Pancreas (tissue), 10 donors: ENCODE measurements at regions not wholly inside any gene's neighbourhood (a gene's known extent, or its start where the extent isn't known, plus 50 kb on each side); places are given as distances from the start of the nearest gene placed in this dataset.

Source experiments
- ATAC-seq, 4 donors: fragments of 200-7000 bp; cut with Tn5 transposase; one replicate each; pipeline versions ENCODE4 v1.8.0 to v1.9.1; 2020; ENCODE audit warnings: mild to moderate bottlenecking in 4 of 4, moderate library complexity in 4 of 4
- DNase-seq, 6 donors: peaks; one replicate each; pipeline ENCODE4 v3.0.0-alpha.2; 2020
- FAIRE-seq: peaks from 2 replicates; lab custom pipeline; 2012; peaks lifted over from hg19 to GRCh38; lab: Jason Lieb, UNC
- H3K27ac ChIP-seq, 4 donors: fragments of 200-600 bp; sonication (generic); 1 replicate in 3 of 4; 2 replicates in 1 of 4; pipeline versions ENCODE4 v1.5.0 to v1.8.0; 2020
- H3K27me3 ChIP-seq, 4 donors: fragments of 200-600 bp; one replicate each; pipeline ENCODE4 v1.8.0; 2021
- H3K36me3 ChIP-seq, 3 donors: fragments of 200-600 bp; sonication (generic) in 1 of 3; one replicate each; pipeline versions ENCODE4 v1.5.0 to v1.8.0; 2020 to 2021
- H3K4me1 ChIP-seq, 3 donors: fragments of 200-600 bp; one replicate each; pipeline ENCODE4 v1.8.0; 2021
- H3K4me3 ChIP-seq, 4 donors: fragments of 200-600 bp; sonication (generic) in 2 of 4; one replicate each; pipeline versions ENCODE4 v1.5.0 to v1.8.0; 2020 to 2021
- H3K9me3 ChIP-seq, 4 donors: fragments of 200-600 bp; one replicate each; pipeline ENCODE4 v1.8.0; 2021
- CTCF ChIP-seq, 4 donors: fragments of 200-600 bp; sonication (generic) in 3 of 4; IDR thresholded peaks; one replicate each; pipeline versions ENCODE4 v1.5.0 to v1.8.0; 2021; ENCODE audit warnings: antibody characterized with exemption in 4 of 4
- WGBS, 2 donors: extraction: QIAGEN DNeasy Blood & Tissue Kit; methylation state at CpG; one replicate each; pipeline ENCODE4 v1.1.7; 2013; 5-methylcytosine and 5-hydroxymethylcytosine counted together
- intact Hi-C, 3 donors: fragments of 100-400 bp; cut with DNase I; formaldehyde crosslinking; loops; one replicate each; pipeline versions ENCODE4 v1.11.1 to v1.14.2; 2022
- donor health status: healthy with polysubstance abuse.
- donor health status: DM: no; HTN: no; CAD: no; lungs with moderate emphysema.
- donor health status: DM: no; HTN: no; CAD: no.
- donor health status: control.
- donor health status: control.
- donor health status: Bipolar disorder and iron deficiency.
- donor health status: DM: yes; HTN: yes; CAD: no.
- donor health status: DM: no; HTN: no; CAD: no.
- donor health status: DM: no; HTN: no; CAD: no.
- donor health status: DM: yes; HTN: yes; CAD: no.

GRCh38 chrX:22712942-22713341, 286.8 kb upstream of the DDX53 start:
- DNase-seq (no peak), ATAC-seq (no peak), FAIRE-seq (no peak)
- no peaks in the 10 kb centered on the region for H3K9me3 ChIP-seq
- 73 to 74% methylated on average over 5 of the region's 5 CpGs for WGBS, 2 donors
- H3K4me1 ChIP-seq: no peaks in the 10 kb centered on the region
- H3K36me3 ChIP-seq: no peaks in the 10 kb centered on the region
- TF ChIP-seq CTCF (IDR thresholded peaks at IDR 0.05): no peak
- peaks cover 0 to 7% (median 0%) of the 10 kb centered on the region in 4 donors for H3K27me3 ChIP-seq
- no peak overlapping the region for H3K4me3 ChIP-seq
- H3K27ac ChIP-seq: no peak overlapping the region
- intact Hi-C loops: no loop called here

- FAIRE-seq: no peak
- no peaks in the 10 kb centered on the region for H3K36me3 ChIP-seq
- 59 to 87% methylated on average over 6 of the region's 6 CpGs for WGBS, 2 donors
- no peak for ATAC-seq
- no peaks in the 10 kb centered on the region for H3K9me3 ChIP-seq
- H3K4me3 ChIP-seq: no peak overlapping the region
- no peak overlapping the region for H3K27ac ChIP-seq
- no peaks in the 10 kb centered on the region for H3K4me1 ChIP-seq
- no peak for TF ChIP-seq CTCF (IDR thresholded peaks at IDR 0.05)
- no peaks in the 10 kb centered on the region for H3K27me3 ChIP-seq
- intact Hi-C loops: no loop called here
- DNase-seq: no peak
Observed at GRCh38 chrX:22730542-22730941, 269.2 kb upstream of the DDX53 start.

GRCh38 chrX:22737541-22737940, 262.2 kb upstream of the DDX53 start:
- Histone ChIP-seq H3K27ac (no peak overlapping the region), H3K36me3 (no peaks in the 10 kb centered on the region), H3K4me1 (no peaks in the 10 kb centered on the region), H3K9me3 (no peaks in the 10 kb centered on the region), H3K27me3 (peaks cover 0 to 5% (median 0%) of the 10 kb centered on the region in 4 donors), H3K4me3 (no peak overlapping the region)
- no peak for TF ChIP-seq CTCF (IDR thresholded peaks at IDR 0.05)
- WGBS, 2 donors: 60 to 65% methylated on average over 2 of the region's 2 CpGs
- no peak for DNase-seq
- intact Hi-C loops: no loop called here
- ATAC-seq: no peak
- no peak for FAIRE-seq

GRCh38 chrX:22739276-22739675, 260.5 kb upstream of the DDX53 start:
- Histone ChIP-seq H3K4me3 (no peak overlapping the region), H3K9me3 (no peaks in the 10 kb centered on the region), H3K36me3 (no peaks in the 10 kb centered on the region), H3K4me1 (no peaks in the 10 kb centered on the region), H3K27me3 (peaks cover 0 to 9% (median 0%) of the 10 kb centered on the region in 4 donors), H3K27ac (no peak overlapping the region)
- ATAC-seq: no peak
- no peak for DNase-seq
- intact Hi-C loops: no loop called here
- no peak for FAIRE-seq
- no peak for TF ChIP-seq CTCF (IDR thresholded peaks at IDR 0.05)
- WGBS, 2 donors: 59 to 62% methylated on average over 3 of the region's 3 CpGs

- no peak for TF ChIP-seq CTCF (IDR thresholded peaks at IDR 0.05)
- Histone ChIP-seq H3K4me1 (no peaks in the 10 kb centered on the region), H3K4me3 (no peak overlapping the region), H3K36me3 (no peaks in the 10 kb centered on the region), H3K27ac (no peak overlapping the region), H3K9me3 (no peaks in the 10 kb centered on the region), H3K27me3 (peaks cover 0 to 9% (median 0%) of the 10 kb centered on the region in 4 donors)
- intact Hi-C loops: loop anchor here in 1 of 3 donors (10.0 kb wide), 1 partner anchor 606 kb away; no protein-coding TSS in a partner anchor
- DNase-seq: no peak
- 68 to 69% methylated on average over 4 of the region's 4 CpGs for WGBS, 2 donors
- ATAC-seq: no peak
- FAIRE-seq: peak; percentile 87
Observed at GRCh38 chrX:22740836-22741235, 258.9 kb upstream of the DDX53 start.
